HEK293 (cell line): ENCODE measurements at regions not wholly inside any gene's neighbourhood (a gene's known extent, or its start where the extent isn't known, plus 50 kb on each side); places are given as distances from the start of the nearest gene placed in this dataset.

Experiments used
- CTCF ChIA-PET: fragments of 350-600 bp; formaldehyde crosslinking; extraction: SDS; loops from one replicate; lab custom pipeline; 2021; ENCODE audit warnings: antibody characterized with exemption; lab: Yijun Ruan, JAX
- POLR2A ChIA-PET: fragments of 300-600 bp; formaldehyde crosslinking; extraction: SDS; loops from one replicate; lab custom pipeline; 2020; ENCODE audit warnings: antibody characterized with exemption, inconsistent platforms; lab: Yijun Ruan, JAX
- H3K27ac ChIP-seq: fragments of 200-500 bp; sonication (Bioruptor generic); 2 replicates; pipeline ENCODE4 v1.5.1; 2014; ENCODE audit warnings: low read depth, low read length, control low read depth, inconsistent platforms; ENCODE audit errors: extremely low read depth
- H3K36me3 ChIP-seq, 2 experiments: fragments of 200-500 bp in 1 of 2; sonication (Bioruptor generic) in 1 of 2; 1 replicate in 1 of 2; 2 replicates in 1 of 2; pipeline ENCODE4 v1.5.1; 2014 to 2017; ENCODE audit warnings: inconsistent platforms in 2 of 2, low read length in 2 of 2; ENCODE audit not compliant: control insufficient read depth in 2 of 2, insufficient read depth in 1 of 2
- H3K4me1 ChIP-seq: fragments of 200-500 bp; sonication (Bioruptor generic); 2 replicates; pipeline ENCODE4 v1.5.1; 2014; ENCODE audit warnings: mild to moderate bottlenecking, low read length, inconsistent platforms; ENCODE audit not compliant: control insufficient read depth, insufficient read depth
- H3K4me3 ChIP-seq: 2 replicates; pipeline ENCODE4 v1.5.1; 2011; ENCODE audit warnings: low read depth, mild to moderate bottlenecking, control low read depth, low read length, moderate library complexity
- H3K9me3 ChIP-seq: fragments of 200-500 bp; sonication (Bioruptor generic); 2 replicates; pipeline ENCODE4 v1.5.1; 2014; ENCODE audit warnings: low read depth, low read length, inconsistent platforms; ENCODE audit not compliant: control insufficient read depth, insufficient read depth
- HOXD13 ChIP-seq: sonication (generic); formaldehyde crosslinking; IDR thresholded peaks from 2 replicates; pipeline ENCODE4 v1.8.0; 2022; ENCODE audit warnings: missing genetic modification reagents, borderline replicate concordance
- PRDM6 ChIP-seq: fragments of 450-650 bp; formaldehyde crosslinking; IDR thresholded peaks from 2 replicates; pipeline ENCODE4 v1.5.1; 2017; ENCODE audit warnings: missing biosample characterization, missing genetic modification characterization
- ZBTB48 ChIP-seq: fragments of 450-650 bp; formaldehyde crosslinking; IDR thresholded peaks from 2 replicates; pipeline ENCODE4 v1.5.1; 2016; ENCODE audit warnings: missing biosample characterization, missing genetic modification characterization
- ZEB2 ChIP-seq: fragments of 450-650 bp; formaldehyde crosslinking; IDR thresholded peaks from 2 replicates; pipeline ENCODE4 v1.5.1; 2016; ENCODE audit warnings: missing biosample characterization, missing genetic modification characterization
- ZNF121 ChIP-seq: fragments of 450-650 bp; formaldehyde crosslinking; IDR thresholded peaks from 2 replicates; pipeline ENCODE4 v1.5.1; 2016; ENCODE audit warnings: missing biosample characterization, missing genetic modification characterization
- ZNF211 ChIP-seq: fragments of 450-650 bp; formaldehyde crosslinking; IDR thresholded peaks from 2 replicates; pipeline ENCODE4 v1.5.1; 2016; ENCODE audit warnings: low read depth, missing biosample characterization, missing genetic modification characterization
- ZNF23 ChIP-seq: fragments of 450-650 bp; formaldehyde crosslinking; IDR thresholded peaks from 2 replicates; pipeline ENCODE4 v1.5.1; 2016; ENCODE audit warnings: missing biosample characterization, missing genetic modification characterization, borderline replicate concordance
- ZNF341 ChIP-seq: fragments of 450-650 bp; formaldehyde crosslinking; IDR thresholded peaks from 2 replicates; pipeline ENCODE4; 2016; ENCODE audit warnings: low read depth, missing biosample characterization, missing genetic modification characterization
- ZNF513 ChIP-seq: fragments of 450-650 bp; IDR thresholded peaks from 2 replicates; pipeline ENCODE4 v1.5.1; 2018; ENCODE audit warnings: missing biosample characterization, missing genetic modification characterization
- ZNF518A ChIP-seq: fragments of 450-650 bp; formaldehyde crosslinking; conservative IDR thresholded peaks from 2 replicates; pipeline ENCODE4 v1.5.1; 2016; ENCODE audit warnings: low read depth, missing biosample characterization, missing genetic modification characterization
- ZNF530 ChIP-seq: fragments of 450-650 bp; formaldehyde crosslinking; IDR thresholded peaks from 2 replicates; pipeline ENCODE4 v1.5.1; 2016; ENCODE audit warnings: low read depth, missing biosample characterization, missing genetic modification characterization
- ZNF544 ChIP-seq: fragments of 450-650 bp; formaldehyde crosslinking; IDR thresholded peaks from 2 replicates; pipeline ENCODE4 v1.5.0; 2017; ENCODE audit warnings: missing biosample characterization, missing genetic modification characterization

GRCh38 chr6:144715344-144715743, 430.2 kb downstream of the UTRN start:
- Histone ChIP-seq H3K4me1 (peaks cover 5% of the 10 kb centered on the region; the same call in 1 of the 2 replicates), H3K27ac (no peak overlapping the region), H3K4me3 (no peak overlapping the region), H3K36me3 (no peaks in the 10 kb centered on the region), H3K9me3 (no peaks in the 10 kb centered on the region)
- TF ChIP-seq ZBTB48 (tag by site-specific recombination) (no peak), ZNF544 (tag by site-specific recombination) (no peak), ZNF530 (tag by site-specific recombination) (no peak), PRDM6 (tag by site-specific recombination) (no peak), ZNF211 (tag by site-specific recombination) (no peak), ZEB2 (no peak), ZNF341 (no peak), ZNF513 (no peak), ZNF23 (tag by site-specific recombination) (no peak)
- CTCF ChIA-PET, result no interaction called here
- POLR2A ChIA-PET, result interaction anchor here (0.6 kb wide), 1 partner anchor 1072 kb away, joined by 5 read pairs; no protein-coding TSS in a partner anchor

DNA sequence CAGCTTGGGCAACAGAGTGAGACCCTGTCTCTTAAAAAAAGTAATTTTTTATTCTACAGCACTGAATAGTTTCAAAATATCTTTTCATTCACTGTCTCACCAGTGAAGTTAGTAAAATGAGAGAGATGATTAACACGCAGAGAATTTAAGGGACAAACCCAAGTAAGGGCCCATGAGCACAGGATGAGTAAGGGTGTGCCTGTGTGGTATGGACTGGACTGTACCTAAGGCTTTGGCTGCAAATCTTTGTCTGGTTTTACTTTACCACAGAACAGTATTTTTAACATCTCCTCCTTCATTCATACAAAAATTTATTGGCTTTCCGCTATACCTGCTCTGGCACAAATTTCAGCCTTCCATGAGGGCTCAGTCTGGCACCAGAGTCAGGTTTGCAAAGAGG, 433.3 kb downstream of the UTRN start:
- Histone ChIP-seq H3K27ac (no peak overlapping the region), H3K9me3 (no peaks in the 10 kb centered on the region), H3K4me3 (no peak overlapping the region), H3K36me3 (no peaks in the 10 kb centered on the region), H3K4me1 (peaks cover 5% of the 10 kb centered on the region; the same call in 1 of the 2 replicates)
- ChIA-PET CTCF (no interaction called here), POLR2A (no interaction called here)
- no peak for TF ChIP-seq HOXD13

DNA sequence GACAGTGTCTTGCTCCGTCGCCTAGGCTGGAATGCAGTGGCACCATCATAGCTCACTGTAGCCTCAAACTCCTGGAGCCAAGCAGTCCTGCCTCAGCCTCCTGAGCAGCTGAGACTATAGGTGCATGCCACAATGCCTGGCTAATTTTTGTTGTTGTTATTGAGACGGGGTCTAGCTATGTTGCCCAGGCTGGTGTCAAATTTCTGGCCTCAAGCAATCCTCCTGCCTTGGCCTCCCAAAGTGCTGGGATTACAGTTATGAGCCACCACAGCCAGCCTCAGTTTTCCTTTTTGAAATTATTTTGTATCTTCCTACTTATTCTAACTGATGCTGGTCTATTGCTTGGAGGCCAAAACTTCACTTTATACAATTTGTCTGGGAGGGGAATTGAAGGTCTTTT, 436.1 kb downstream of the UTRN start:
- TF ChIP-seq ZNF518A (tag by site-specific recombination), result no peak
- TF ChIP-seq ZNF121 (tag by site-specific recombination), result 0 out of 2 replicates have a peak, but pooled peaks have one; percentile 29
- POLR2A ChIA-PET, result no interaction called here

More for the DNA sequence above, 436.1 kb downstream of the UTRN start:
- H3K36me3 ChIP-seq, result no peaks in the 10 kb centered on the region
- no peaks in the 10 kb centered on the region for H3K9me3 ChIP-seq
- CTCF ChIA-PET, result interaction anchor here (1.4 kb wide), 1 partner anchor 137 kb away, joined by 3 read pairs; no protein-coding TSS in a partner anchor
- no peak overlapping the region for H3K27ac ChIP-seq
- no peak overlapping the region for H3K4me3 ChIP-seq
- H3K4me1 ChIP-seq, result peaks cover under 1% of the 10 kb centered on the region
